HG03460 (cell line): ENCODE measurements at regions not wholly inside any gene's neighbourhood (a gene's known extent, or its start where the extent isn't known, plus 50 kb on each side); places are given as distances from the start of the nearest gene placed in this dataset.
A peak's percentile ranks its signal among the peaks of the same experiment; 100 is the strongest.

Source experiments
- ATAC-seq: cut with Tn5 transposase; IDR thresholded peaks from one replicate; pipeline ENCODE4 v1.9.1; 2021; ENCODE audit not compliant: unreplicated experiment

DNA sequence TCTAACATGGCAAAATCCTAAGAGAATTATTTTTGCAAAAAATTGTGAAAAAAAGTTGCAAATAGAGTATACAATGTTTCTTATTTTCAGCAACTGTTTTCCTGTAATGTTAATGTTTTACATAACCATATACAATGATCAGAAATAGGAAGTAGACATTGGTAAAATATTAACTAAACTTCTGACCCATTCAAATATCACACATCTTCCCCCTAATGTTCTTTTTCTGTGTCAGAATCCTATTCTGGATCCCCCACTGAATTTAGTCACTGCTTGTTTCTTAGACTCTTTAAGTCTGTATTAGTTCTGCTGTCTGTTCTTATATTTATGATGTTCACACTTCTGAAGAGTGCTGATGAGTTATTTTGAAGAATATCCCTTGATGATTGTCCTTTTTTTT lies 62.0 kb downstream of the HFE start:
- no peak for ATAC-seq

DNA sequence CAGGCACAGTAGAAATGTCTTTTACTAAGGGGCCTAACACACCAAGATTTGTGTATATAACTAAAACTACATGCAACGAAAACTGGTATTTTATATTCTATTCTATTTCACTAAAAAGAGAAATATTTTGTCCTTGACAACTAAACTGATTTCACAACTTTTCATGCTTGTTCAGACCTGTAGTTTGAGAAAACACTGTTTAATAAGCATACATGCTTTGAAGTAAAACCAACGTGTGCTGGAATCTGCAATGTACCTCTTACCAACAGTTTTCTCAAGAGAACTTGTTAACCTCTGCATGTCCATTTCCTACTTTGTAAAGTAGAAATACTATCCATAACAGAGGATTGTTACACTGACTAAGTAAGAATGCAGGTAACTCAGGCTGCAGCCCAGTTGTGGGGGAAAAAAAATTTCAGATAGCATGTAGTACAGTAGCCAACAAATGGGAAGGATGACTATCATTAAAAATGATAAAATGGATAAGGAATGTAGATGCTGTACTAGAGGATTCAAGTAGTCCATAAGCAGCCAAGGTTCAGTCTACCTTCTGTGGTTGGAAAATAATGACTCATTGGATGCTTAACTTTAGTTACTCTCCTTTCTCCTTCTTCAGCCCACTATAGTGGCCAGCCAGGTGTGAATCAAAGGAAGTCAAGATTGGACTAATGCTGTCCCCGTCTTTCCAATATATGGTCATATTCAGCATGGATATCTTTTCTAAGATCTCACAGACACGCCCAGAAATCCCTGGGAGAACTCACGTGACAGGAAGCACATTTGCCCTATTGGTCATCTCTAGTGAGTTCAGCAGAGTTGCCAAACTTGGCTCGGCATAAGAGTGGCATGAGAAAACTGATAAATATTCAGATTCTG lies 65.2 kb downstream of the HFE start:
- no peak for ATAC-seq

DNA sequence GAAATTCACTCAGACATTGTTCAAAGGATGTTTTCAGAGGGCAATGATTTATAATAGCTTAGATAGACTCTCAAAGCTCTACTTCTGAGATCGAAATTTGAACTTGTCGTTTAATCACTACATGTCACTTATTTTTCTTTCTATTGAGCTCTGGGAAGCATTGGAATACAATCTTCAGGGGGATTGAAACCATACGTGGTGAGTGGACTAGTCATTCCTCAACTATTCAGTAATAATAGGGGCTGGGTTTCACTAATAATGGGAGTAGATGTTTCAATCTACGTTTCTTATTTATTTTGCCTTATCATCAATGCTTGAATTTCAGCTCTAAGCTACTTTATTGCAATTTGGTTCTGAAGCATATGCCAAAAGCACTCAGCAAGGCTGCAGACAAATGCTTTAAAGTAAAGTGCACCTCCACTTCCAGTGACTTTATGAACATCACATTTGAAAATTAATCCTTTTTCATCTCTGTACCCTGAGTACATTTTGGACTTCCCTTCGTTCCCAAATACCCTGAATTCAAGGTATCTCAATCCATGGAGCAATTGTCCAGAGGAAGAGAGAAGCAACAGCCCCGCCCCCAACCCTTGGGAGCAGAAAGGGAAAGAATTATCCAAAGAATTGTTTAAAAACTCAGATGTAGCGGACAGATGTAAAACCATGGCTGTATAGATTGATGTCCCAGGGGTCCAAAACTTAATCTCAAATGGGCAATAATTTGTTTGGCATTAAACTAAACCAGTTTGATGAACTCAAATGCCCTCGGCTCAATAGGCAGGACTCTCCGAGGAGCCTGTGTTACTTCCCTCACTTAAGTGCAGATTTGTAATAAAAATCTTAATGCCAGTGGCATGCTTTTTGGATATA lies 68.1 kb downstream of the HFE start:
- ATAC-seq = no peak

DNA sequence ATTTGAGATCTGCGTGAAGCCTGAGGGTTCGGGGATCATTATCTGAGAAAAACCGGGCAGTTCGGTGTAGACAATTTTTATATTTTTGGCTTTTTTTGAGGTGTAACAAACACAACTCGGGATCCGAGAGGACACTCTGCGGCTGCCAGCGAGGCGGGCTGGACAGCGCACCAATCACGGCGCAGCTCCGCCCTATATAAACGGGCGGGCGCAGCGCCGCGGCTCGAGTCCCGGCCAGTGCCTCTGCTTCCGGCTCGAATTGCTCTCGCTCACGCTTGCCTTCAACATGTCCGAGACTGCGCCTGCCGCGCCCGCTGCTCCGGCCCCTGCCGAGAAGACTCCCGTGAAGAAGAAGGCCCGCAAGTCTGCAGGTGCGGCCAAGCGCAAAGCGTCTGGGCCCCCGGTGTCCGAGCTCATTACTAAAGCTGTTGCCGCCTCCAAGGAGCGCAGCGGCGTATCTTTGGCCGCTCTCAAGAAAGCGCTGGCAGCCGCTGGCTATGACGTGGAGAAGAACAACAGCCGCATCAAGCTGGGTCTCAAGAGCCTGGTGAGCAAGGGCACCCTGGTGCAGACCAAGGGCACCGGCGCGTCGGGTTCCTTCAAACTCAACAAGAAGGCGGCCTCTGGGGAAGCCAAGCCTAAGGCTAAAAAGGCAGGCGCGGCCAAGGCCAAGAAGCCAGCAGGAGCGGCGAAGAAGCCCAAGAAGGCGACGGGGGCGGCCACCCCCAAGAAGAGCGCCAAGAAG lies 69.0 kb downstream of the HFE start:
- peak; percentile 41 for ATAC-seq

DNA sequence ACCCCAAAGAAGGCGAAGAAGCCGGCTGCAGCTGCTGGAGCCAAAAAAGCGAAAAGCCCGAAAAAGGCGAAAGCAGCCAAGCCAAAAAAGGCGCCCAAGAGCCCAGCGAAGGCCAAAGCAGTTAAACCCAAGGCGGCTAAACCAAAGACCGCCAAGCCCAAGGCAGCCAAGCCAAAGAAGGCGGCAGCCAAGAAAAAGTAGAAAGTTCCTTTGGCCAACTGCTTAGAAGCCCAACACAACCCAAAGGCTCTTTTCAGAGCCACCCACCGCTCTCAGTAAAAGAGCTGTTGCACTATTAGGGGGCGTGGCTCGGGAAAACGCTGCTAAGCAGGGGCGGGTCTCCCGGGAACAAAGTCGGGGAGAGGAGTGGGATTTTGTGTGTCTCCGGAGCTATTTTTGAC lies 69.6 kb downstream of the HFE start:
- ATAC-seq = peak; percentile 2

DNA sequence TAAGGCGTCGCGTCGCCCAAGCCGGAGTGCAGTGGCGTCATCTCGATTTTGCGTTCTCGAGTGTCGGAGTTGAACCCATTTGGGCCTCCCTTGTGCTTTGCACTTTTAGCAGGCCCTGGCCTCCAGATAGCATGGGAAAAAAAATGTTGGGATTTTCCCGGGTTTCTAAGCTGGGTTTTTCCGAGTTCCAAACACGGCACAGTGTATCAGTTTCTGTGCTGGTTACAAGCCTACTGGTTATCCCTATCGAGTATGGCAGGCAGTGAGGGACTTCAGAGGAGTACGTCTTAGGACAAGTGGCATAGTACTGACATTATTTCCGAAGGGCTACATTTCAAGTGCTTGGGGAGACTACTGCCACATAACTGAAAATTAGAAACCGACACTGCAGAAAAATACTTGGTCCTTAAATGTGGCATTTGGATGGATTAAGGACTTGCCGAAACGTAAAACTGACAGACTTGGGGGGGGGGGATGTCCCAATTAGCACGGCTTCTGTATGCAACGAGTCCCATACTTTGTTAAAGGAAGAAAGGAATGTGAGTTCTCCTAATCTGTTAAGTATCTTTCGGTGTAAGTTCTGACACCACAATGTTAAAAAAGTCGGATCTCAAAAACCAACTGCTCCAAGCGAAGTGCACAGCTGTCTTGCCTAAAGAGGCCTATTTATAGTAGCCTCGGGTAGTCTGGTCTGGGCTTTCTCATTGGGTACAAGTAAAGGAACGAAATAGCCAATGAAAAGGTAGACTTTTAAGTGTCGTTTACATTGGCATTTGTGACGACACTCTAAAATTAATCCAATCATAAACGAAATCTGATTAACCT lies 70.2 kb downstream of the HFE start:
- ATAC-seq = peak; percentile 54

DNA sequence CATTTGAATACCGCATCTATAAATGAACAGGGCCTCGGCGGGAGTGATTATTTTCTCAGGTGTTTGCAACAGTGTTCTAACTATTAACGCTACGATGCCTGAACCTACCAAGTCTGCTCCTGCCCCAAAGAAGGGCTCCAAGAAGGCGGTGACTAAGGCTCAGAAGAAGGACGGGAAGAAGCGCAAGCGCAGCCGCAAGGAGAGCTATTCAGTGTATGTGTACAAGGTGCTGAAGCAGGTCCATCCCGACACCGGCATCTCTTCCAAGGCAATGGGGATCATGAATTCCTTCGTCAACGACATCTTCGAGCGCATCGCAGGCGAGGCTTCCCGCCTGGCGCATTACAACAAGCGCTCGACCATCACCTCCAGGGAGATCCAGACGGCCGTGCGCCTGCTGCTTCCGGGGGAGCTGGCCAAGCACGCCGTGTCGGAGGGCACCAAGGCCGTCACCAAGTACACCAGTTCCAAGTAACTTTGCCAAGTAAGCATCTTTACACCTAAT lies 70.9 kb downstream of the HFE start:
- no peak for ATAC-seq

DNA sequence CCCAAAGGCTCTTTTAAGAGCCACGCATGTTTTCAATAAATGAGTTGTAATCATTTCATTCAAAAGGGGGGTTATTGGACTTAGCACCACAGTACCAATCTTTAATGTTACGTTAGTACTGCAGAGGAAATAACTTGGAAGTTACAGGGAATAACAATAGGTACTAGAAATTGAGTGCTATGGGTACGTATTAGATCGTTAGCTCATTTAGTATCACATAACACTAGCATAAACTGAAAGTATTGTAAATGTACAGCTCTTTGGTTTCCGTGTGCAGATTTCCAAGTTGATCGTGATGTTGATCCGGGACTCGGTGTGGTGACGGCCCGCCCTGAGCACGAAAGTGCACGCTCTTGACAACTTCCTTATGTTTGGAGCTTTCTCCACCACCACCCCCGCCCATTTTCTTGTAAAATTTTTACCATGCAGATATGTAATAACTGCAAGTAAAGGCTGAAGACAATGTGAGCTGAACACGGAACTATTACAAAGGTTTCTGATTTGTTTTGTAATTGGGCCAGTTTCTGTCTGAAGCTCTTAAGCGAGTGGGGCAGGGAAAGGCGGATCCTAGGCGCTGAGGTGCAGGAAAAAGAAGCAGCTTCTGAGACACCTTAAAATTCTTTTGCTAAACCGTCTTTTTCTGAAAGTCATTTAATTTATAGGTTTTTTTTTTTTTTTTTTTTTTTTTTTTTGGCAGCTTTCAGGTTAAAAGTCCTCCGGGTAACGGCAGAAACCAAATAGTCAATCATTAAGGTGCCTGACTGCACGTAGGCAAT lies 71.5 kb downstream of the HFE start:
- ATAC-seq = no peak

DNA sequence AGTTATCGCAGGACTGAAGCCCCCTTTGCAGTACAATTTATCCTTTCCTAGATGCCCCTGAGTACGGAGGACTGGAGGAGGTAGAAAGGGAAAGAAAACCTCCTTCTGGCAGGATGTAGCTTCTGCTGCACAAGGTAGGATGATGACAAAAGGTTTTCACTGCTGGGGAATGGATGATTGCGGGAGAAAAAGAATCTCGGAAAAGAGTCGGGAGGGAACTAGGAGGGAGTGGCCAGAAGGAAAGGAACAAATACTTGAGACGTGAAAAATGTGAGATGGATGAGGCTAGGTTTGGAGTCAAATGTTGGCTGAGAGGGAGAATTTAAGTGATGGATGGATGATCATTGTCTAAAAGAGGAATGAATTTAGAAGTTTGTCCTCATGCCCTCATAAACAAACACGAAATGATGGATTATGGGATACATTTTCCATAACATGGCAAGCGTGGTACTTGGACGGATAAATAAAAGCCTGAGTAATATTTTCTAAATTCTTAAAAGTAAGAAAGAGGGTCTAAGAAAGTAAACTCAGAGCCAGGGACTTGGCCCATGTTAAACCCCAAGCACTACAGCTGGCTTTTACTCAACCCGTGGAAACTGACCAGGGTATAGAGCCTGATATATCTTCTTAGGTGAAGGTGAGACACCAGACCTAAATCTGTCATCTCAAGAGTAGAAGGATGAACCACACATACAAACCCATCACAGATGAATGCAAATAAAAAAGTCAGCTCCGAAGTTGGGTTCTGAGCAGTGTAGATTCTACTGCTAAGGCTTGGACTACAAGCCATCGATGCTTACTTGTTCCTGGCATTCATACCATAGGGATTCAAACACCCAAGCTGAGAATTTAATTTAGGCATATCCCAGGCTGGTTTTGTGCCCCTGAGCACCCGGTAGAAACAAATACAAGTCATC lies 72.4 kb downstream of the HFE start:
- ATAC-seq = no peak

DNA sequence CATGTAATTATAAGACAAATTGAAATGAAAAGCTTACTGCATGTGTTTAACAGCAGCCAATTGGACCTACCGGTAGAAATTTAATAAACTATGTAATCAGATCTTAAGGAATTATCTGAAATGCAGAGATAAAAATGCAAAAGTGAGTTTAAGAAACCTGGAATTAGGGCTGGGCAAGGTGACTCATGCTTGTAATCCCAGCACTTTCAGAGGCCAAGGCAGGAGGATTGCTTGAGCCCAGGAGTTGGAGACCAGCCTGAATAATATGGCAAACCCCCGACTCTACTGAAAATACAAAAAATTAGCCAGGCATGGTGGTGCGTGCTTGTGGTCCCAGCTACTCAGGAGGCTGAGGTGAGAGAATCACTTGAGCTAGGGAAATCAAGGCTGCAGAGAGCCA lies 74.1 kb downstream of the HFE start:
- ATAC-seq = no peak

DNA sequence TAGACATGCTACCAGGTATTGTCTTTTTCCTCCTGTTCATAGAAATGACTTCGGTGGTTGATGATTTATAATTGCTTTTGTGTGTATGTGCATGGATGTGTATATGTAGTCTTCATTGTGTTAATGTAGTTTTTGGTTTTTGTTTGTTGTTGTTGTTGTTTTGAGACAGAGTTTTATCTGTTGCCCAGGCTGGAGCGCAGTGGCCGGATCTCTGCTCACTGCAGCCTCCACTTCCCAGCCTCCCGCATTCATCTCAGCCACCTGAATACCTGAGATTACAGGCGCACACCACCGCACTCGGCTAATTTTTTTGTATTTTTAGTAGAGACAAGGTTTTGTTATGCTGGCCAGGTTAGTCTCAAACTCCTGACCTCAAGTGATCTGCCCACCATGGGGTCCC lies 75.2 kb downstream of the HFE start:
- no peak for ATAC-seq

DNA sequence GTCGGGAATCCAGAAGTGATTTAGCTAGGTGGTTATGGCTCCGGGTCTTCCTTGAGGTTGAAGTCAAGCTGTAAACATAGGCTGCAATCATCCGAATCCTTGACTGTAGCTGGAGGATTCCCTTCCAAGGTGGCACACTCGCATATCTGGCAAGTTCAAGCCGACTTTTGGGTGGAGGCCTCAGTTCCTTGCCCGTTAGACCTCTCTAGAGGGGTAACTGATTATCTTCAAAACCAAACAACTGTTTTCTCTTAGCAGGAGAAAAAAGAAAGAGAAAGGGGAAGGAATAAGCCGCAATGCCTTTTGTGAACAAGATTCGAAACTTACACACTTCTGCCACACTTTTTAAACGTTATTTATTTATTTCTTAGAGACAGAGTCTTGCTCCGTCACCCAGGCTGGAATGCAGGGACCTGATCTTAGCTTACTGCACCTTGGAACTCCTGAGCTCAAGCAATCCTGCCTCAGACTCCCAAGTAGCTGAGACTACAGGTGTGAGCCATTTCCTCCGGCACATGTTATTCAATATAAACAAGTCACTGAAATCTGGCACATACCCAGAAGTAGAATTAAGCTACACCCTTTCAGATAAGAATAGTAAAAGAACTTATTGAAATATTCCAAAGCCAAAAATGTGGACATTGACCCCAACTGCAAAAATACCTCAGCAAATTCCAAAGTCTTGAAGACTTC lies 76.3 kb downstream of the HFE start:
- ATAC-seq = no peak

DNA sequence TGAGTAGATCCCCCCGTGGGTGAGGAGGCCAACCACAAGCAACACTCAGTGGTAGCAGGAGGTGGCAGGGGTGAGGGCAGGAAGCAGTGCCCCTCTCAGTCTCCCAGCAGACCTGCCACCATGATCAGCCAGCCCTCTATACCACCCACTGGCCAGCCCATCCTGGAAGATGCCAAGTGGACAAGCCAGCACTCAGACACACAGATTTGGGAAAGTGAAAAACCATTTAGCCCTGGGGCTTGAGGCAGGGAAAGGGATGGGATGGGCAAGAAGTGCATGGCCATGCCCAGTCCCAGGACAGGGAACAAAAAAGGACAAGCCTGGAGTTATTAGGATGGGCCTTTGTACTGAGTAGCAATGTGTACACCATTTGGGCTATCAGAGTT lies 76.9 kb downstream of the HFE start:
- no peak for ATAC-seq

DNA sequence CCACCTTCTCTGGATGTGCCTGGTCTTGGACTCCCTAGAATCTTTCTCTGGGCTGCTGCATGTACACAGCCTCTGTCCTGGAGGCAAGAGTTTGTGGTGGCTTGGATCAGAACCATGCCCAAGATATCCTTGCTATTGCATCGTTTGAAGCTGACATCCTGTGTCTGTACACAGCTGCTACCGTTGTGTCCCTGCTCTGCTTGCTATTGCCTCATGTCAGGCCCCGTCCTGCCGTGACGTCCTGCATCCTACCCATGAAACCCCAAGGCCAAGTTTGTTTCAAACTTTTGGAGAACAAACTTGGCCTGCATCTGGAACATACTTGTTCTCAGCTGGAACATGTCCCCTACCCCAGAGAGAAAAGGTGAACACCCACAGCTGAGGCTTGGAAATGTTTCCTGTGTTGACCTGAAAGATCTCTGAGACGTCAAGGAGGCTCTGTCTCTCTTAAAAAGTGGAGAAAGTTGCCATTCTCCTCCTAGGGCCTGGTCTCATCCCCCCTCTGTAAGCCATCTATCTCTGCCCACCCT lies 78.1 kb downstream of the HFE start:
- ATAC-seq = no peak

DNA sequence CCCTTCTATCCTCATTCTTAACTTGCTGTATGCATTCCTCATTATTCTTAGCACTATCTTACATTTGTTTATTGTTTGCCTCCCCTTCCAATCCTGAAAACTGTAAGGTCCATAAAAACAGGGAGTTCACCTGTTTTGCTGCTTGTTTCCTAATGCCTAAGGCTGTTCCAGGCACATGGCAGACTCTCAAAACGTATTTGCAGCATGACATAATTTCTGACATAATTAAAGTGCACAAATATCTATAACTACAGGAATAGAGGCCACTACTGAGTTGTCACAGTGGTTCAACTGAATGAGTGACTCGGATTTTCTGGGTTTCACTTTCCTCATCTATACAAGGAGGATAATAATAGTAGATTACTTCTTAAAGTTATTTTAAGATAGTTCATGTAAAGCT lies 83.0 kb downstream of the HFE start:
- ATAC-seq = no peak

DNA sequence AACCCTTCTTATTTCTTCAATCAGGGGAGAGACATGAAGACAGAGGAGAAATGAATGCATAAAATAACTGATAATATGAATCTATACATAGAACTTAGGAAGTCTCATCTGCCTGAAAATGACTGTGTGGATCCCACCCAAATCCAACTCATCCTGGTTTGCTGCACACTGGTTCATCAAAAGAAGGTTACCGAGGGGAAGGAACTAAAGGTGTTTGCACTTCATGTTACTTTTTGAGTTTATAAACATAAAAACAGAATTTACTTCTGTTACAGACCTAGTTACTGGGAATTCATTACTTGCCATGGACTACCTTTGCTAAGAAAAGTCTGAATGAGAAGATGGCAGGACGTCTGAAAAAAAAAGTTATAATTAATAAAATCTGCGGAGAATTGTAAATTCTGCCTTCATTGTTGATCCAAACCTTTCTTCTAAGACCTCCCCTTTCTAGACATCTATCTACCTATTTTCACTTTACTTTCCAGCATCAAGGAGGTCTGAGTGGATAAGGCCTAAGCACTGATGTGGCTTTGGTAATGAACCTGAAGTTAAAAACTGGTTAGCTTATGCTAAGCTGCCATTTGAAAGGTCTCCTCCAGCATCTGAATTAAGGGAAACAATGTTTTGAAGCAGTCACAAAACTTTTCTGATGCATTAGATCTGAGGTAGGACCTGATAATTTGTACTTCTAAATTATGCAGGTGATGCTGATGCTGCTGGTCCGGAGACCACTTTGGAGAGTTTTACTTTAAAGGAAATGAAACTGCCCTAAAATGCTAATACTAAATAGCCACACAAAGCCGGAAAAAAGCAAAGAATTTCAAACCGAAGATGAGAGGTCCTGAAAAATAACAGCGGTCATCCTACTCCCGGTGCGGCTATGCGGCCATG lies 84.0 kb downstream of the HFE start:
- ATAC-seq = no peak

DNA sequence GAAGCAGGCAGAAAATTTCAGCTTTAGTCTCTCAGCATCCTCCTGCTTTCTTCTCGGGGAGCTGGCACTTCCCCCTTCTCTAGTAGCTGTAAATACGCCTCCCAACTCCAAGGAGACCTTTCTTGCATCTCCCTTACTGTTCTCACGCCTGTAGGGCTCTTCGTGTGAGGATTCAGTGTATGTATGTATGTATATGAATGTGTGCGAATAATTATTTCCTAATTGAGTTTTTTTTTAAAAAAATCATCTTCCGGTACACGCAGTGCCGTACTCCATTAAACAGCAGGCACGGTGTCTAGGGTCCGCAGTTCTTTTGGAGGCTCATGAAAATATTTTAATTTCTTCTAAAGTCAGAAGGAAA lies 85.4 kb downstream of the HFE start:
- peak; percentile 21 for ATAC-seq
